ENCODE measurements at regions not wholly inside any gene's neighbourhood (a gene's known extent, or its start where the extent isn't known, plus 50 kb on each side); places are given as distances from the start of the nearest gene placed in this dataset.

DNA sequence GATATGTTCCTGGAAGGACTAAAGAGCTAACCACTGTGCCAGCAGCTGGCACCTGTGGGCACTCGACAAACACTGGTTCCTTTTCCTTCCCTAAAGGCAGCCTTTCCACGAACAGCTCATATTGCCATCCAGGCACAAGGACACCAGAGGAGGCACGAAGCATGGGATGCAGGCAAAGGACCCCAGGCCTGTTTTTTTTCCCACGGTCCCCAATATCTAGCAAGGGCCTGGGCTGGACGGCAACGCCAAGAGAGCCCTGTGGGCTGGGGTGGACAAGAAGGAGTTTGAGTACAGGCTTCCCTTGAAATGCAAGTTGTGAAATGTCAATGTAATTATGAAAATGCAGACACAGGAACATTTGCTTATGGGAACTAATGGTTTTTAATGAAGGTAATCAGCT is 135.9 kb downstream of the CYP26B1 start:
- Mint-ChIP-seq H3K4me1 (ENCODE audit: low read depth, unreplicated experiment) (peaks cover 7% of the 10 kb centered on the region), H3K27ac (ENCODE audit: unreplicated experiment) (no peak overlapping the region), H3K9me3 (ENCODE audit: unreplicated experiment) (peaks cover 3% of the 10 kb centered on the region), H3K36me3 (ENCODE audit: unreplicated experiment) (no peaks in the 10 kb centered on the region), H3K4me3 (ENCODE audit: unreplicated experiment) (no peak overlapping the region), H3K27me3 (ENCODE audit: unreplicated experiment) (peaks cover 4% of the 10 kb centered on the region)
- TF ChIP-seq CTCF (IDR thresholded peaks at IDR 0.05; ENCODE audit: partially characterized antibody, unreplicated experiment) = no peak
- no peak for DNase-seq

GRCh38 chr2:72011370-72011689 is 136.3 kb downstream of the CYP26B1 start:
- Mint-ChIP-seq H3K4me3 (ENCODE audit: unreplicated experiment) (no peak overlapping the region), H3K27ac (ENCODE audit: unreplicated experiment) (no peak overlapping the region), H3K4me1 (ENCODE audit: low read depth, unreplicated experiment) (peaks cover 7% of the 10 kb centered on the region), H3K36me3 (ENCODE audit: unreplicated experiment) (no peaks in the 10 kb centered on the region), H3K9me3 (ENCODE audit: unreplicated experiment) (peaks cover 3% of the 10 kb centered on the region), H3K27me3 (ENCODE audit: unreplicated experiment) (peaks cover 4% of the 10 kb centered on the region)
- no peak for TF ChIP-seq CTCF (IDR thresholded peaks at IDR 0.05; ENCODE audit: partially characterized antibody, unreplicated experiment)
- DNase-seq = no peak

DNA sequence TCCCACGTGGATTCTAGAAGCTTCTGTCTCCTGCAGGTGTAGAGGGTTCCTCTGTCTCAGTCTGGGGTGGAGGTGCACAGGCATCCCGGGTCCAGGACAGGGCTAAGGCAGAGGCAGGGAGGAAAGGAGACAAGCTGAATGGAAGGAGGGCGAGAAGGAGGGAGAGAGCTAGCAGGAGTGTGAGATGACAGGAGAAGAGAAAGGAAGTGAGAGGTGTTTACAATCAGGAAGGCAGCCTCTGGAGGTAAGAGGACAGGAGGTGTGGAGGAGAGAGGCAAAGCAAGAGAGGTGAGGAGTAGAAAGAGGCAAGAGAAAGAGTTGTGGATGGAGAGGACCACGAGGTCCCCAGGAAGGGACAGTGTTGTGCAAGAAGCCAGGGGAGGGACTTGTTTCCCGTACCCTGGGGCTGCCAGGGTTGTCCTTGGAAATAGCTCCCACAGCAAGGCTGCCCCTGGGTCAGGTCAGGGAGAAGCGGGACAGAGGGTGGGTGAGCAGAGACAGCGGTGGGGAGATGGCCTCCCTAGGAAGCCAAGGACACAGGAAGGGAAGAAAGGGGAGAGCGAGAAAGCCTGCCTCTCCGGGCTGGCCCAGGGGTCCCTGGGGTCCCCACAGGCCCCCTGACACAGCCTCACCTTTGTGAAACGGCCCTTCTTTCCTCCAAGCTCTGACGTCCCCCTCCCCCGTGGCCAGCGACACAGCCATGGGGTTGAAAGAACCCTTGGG is 136.9 kb downstream of the CYP26B1 start:
- peaks cover 3% of the 10 kb centered on the region for H3K9me3 Mint-ChIP-seq (ENCODE audit: unreplicated experiment)
- no peak for DNase-seq

DNA sequence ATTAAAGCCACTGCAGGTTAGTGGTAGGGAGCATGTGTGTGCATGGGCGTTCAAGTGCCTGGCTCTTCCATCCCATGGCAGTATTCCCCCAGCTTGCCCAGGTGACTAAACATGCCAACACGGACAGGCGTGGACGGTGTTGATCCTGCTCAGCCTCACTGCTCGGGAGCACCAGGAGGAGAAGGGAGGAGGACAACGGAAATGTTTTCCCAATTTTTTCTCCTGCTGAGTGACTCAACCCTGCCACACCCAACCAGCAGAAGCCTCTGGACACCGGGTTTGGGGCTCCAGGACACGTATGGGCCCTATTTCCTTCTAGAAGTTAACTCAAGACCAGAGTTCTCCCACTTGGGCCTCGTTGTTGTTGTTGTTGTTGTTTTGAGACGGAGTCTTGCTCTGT is 139.1 kb downstream of the CYP26B1 start:
- H3K4me3 Mint-ChIP-seq (ENCODE audit: unreplicated experiment) = no peak overlapping the region
- H3K27ac Mint-ChIP-seq (ENCODE audit: unreplicated experiment) = no peak overlapping the region
- DNase-seq = no peak
- no peak for TF ChIP-seq CTCF (IDR thresholded peaks at IDR 0.05; ENCODE audit: partially characterized antibody, unreplicated experiment)
- peaks cover 7% of the 10 kb centered on the region for H3K4me1 Mint-ChIP-seq (ENCODE audit: low read depth, unreplicated experiment)
- H3K27me3 Mint-ChIP-seq (ENCODE audit: unreplicated experiment) = peaks cover 6% of the 10 kb centered on the region
- H3K9me3 Mint-ChIP-seq (ENCODE audit: unreplicated experiment) = peaks cover 6% of the 10 kb centered on the region
- H3K36me3 Mint-ChIP-seq (ENCODE audit: unreplicated experiment) = no peaks in the 10 kb centered on the region

More for the DNA sequence above, 136.9 kb downstream of the CYP26B1 start:
- Mint-ChIP-seq H3K27ac (ENCODE audit: unreplicated experiment) (no peak overlapping the region), H3K36me3 (ENCODE audit: unreplicated experiment) (no peaks in the 10 kb centered on the region), H3K4me1 (ENCODE audit: low read depth, unreplicated experiment) (peaks cover 7% of the 10 kb centered on the region), H3K27me3 (ENCODE audit: unreplicated experiment) (peaks cover 4% of the 10 kb centered on the region), H3K4me3 (ENCODE audit: unreplicated experiment) (no peak overlapping the region)
- TF ChIP-seq CTCF (IDR thresholded peaks at IDR 0.05; ENCODE audit: partially characterized antibody, unreplicated experiment) = no peak

- no peak for TF ChIP-seq CTCF (IDR thresholded peaks at IDR 0.05; ENCODE audit: partially characterized antibody, unreplicated experiment)
- Mint-ChIP-seq H3K36me3 (ENCODE audit: unreplicated experiment) (no peaks in the 10 kb centered on the region), H3K4me1 (ENCODE audit: low read depth, unreplicated experiment) (no peaks in the 10 kb centered on the region), H3K27me3 (ENCODE audit: unreplicated experiment) (peaks cover 7% of the 10 kb centered on the region), H3K4me3 (ENCODE audit: unreplicated experiment) (no peak overlapping the region), H3K9me3 (ENCODE audit: unreplicated experiment) (peaks cover 6% of the 10 kb centered on the region), H3K27ac (ENCODE audit: unreplicated experiment) (no peak overlapping the region)
- no peak for DNase-seq
Measured at GRCh38 chr2:72007402-72007801, 140.3 kb downstream of the CYP26B1 start.
